GM21390 (cell line): ENCODE measurements at regions not wholly inside any gene's neighbourhood (a gene's known extent, or its start where the extent isn't known, plus 50 kb on each side); places are given as distances from the start of the nearest gene placed in this dataset.

Experiments
- ATAC-seq: cut with Tn5 transposase; IDR thresholded peaks from one replicate; pipeline ENCODE4 v1.9.1; 2021; ENCODE audit not compliant: unreplicated experiment

GRCh38 chr3:43970920-43971319 lies 270.8 kb upstream of the TOPAZ1 start:
- no peak for ATAC-seq

- no peak for ATAC-seq
Observed at GRCh38 chr3:43971486-43971885, 270.2 kb upstream of the TOPAZ1 start.

- ATAC-seq: no peak
Observed at GRCh38 chr3:43978708-43979107, 263.0 kb upstream of the TOPAZ1 start.

- ATAC-seq: no peak
Observed at GRCh38 chr3:43979645-43980044, 262.0 kb upstream of the TOPAZ1 start.

- ATAC-seq: no peak
Observed at GRCh38 chr3:43994657-43995546, 246.8 kb upstream of the TOPAZ1 start.

GRCh38 chr3:43995547-43996378 lies 245.9 kb upstream of the TOPAZ1 start:
- no peak for ATAC-seq

GRCh38 chr3:43996379-43997301 lies 245.0 kb upstream of the TOPAZ1 start:
- ATAC-seq: no peak

- no peak for ATAC-seq
Observed at GRCh38 chr3:43997316-43997715, 244.4 kb upstream of the TOPAZ1 start.

- ATAC-seq: no peak
Observed at GRCh38 chr3:43997788-43998369, 243.8 kb upstream of the TOPAZ1 start.

GRCh38 chr3:43998370-43998835 lies 243.3 kb upstream of the TOPAZ1 start:
- ATAC-seq: peak; percentile 5

GRCh38 chr3:43998836-43999727 lies 242.6 kb upstream of the TOPAZ1 start:
- ATAC-seq: peak; percentile 46

GRCh38 chr3:43999728-44000319 lies 241.9 kb upstream of the TOPAZ1 start:
- ATAC-seq: no peak

GRCh38 chr3:44000586-44000985 lies 241.1 kb upstream of the TOPAZ1 start:
- no peak for ATAC-seq

GRCh38 chr3:44001072-44001471 lies 240.6 kb upstream of the TOPAZ1 start:
- ATAC-seq: no peak

GRCh38 chr3:44003801-44004200 lies 237.9 kb upstream of the TOPAZ1 start:
- ATAC-seq: no peak

- no peak for ATAC-seq
Observed at GRCh38 chr3:44011680-44012079, 230.0 kb upstream of the TOPAZ1 start.

- ATAC-seq: no peak
Observed at GRCh38 chr3:44012160-44012899, 229.4 kb upstream of the TOPAZ1 start.

- no peak for ATAC-seq
Observed at GRCh38 chr3:44013967-44014366, 227.7 kb upstream of the TOPAZ1 start.
